Retinal pigment epithelial cell (primary cell): ENCODE measurements at regions not wholly inside any gene's neighbourhood (a gene's known extent, or its start where the extent isn't known, plus 50 kb on each side); places are given as distances from the start of the nearest gene placed in this dataset.

Experiments
- DNase-seq: peaks from one replicate; pipeline ENCODE4 v3.0.0-alpha.2; 2010; ENCODE audit warnings: low read depth
- H3K4me3 ChIP-seq: 2 replicates; pipeline ENCODE4 v1.5.1; 2011; ENCODE audit warnings: mild to moderate bottlenecking, low read length, control low read depth, moderate library complexity
- TF ChIP-seq, protein P1 (sequence below): conservative IDR thresholded peaks from 2 replicates; pipeline ENCODE4 v1.5.1; 2011; ENCODE audit warnings: low read depth, low read length, control low read depth, inconsistent platforms

DNA sequence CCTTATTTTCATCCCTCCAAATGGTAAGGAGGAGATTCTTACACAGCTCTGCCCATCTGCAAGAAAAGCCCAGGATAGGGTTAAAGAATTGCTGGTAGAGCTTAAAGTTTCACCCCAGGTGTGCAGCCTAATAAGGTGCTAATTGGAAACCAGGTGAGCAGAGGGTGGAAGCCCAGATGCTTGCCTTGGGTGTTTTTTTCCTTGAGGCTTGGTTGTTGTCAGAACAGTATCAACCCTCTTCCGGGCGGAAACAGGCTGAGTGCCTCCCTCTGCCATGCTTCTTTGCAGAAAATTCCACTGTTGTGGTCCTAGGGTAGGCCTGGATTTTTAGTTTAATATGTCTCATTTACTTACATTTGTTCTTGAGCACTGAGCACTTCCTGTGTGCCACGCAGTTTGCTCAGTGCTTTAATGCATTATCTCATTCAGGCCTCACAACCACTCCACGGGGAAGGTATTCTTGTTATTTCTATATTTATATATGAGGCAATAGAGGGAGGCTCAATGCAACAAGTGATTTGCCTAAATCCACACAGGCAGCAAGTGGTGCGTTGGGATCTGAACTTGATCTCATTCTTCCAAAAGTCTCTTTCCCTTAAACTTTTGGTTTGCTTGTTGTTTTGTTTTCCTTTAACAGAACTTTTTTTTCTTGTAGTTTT, 115.0 kb upstream of the LRIG1 start:
- DNase-seq: no peak
- no peak overlapping the region for H3K4me3 ChIP-seq
- TF ChIP-seq, protein P1, sequence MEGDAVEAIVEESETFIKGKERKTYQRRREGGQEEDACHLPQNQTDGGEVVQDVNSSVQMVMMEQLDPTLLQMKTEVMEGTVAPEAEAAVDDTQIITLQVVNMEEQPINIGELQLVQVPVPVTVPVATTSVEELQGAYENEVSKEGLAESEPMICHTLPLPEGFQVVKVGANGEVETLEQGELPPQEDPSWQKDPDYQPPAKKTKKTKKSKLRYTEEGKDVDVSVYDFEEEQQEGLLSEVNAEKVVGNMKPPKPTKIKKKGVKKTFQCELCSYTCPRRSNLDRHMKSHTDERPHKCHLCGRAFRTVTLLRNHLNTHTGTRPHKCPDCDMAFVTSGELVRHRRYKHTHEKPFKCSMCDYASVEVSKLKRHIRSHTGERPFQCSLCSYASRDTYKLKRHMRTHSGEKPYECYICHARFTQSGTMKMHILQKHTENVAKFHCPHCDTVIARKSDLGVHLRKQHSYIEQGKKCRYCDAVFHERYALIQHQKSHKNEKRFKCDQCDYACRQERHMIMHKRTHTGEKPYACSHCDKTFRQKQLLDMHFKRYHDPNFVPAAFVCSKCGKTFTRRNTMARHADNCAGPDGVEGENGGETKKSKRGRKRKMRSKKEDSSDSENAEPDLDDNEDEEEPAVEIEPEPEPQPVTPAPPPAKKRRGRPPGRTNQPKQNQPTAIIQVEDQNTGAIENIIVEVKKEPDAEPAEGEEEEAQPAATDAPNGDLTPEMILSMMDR: no peak

DNA sequence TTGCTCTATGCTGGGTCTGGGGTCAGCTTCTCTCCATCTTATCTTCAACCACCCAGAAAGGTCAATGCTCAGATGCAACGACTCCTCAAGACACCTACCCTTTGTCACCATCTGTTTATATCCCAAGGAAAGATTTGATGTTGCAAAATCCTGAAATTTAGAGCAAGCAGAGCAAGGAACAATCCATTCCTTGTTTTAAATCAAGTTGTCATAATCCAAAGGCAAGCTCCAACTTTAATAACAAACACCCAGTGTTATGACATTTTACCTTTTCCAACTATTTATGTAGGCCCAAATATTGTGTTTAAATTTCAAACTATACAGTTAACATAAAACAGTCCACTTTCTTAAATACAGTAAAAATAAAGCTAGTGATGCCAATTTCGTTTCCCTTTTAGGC, 116.5 kb upstream of the LRIG1 start:
- no peak overlapping the region for H3K4me3 ChIP-seq
- DNase-seq: no peak
- TF ChIP-seq, protein P1: no peak

- DNase-seq: no peak
- H3K4me3 ChIP-seq: no peak overlapping the region
- TF ChIP-seq, protein P1: no peak
These were observed 117.2 kb upstream of the LRIG1 start for GRCh38 chr3:66618066-66618465.

- no peak for DNase-seq
- H3K4me3 ChIP-seq: no peak overlapping the region
- TF ChIP-seq, protein P1: no peak
These were observed 119.5 kb upstream of the LRIG1 start for GRCh38 chr3:66620296-66620695.

DNA sequence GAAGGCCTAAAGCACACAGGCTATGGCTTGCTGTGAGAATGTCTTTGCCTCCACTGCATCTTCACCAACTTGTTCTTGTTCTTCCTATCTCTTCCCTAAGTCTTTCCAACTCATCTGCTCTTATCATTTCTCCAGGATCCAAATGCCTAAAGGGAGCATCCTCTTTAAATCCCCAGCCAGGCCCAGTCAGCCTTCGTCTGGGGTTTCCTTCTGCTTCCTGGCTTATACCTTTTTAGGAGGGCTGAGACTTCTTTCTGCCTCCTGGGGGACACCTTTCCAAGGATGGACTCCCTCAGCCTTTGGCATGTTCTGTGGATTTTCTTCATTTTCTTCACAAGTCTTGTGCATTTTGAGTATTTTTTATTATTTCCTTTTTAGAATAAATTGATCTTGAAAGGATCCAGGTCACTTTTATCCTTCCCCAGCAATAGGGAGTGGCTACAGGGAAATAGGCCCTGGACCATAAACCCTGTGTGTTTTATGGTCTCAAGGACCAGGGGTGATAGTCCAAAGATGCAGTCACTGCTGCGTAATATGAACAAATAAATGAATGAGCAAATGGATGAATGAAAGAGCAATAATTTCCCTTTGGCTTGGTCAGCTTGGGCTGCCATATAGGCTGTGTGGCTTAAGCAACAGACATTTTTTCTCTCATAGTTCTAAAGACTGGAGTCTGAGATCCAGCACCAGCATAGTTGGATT, 122.1 kb upstream of the LRIG1 start:
- DNase-seq: no peak
- TF ChIP-seq, protein P1: no peak
- H3K4me3 ChIP-seq: no peak overlapping the region

GRCh38 chr3:66625505-66626216, 124.8 kb upstream of the LRIG1 start:
- no peak for DNase-seq
- H3K4me3 ChIP-seq: no peak overlapping the region
- TF ChIP-seq, protein P1: no peak
